ENCODE measurements at regions not wholly inside any gene's neighbourhood (a gene's known extent, or its start where the extent isn't known, plus 50 kb on each side); places are given as distances from the start of the nearest gene placed in this dataset.

- peak; percentile 96 for DNase-seq (ENCODE audit: low read depth in 2 of 2)
These were observed 128.1 kb upstream of the E2F8 start for GRCh38 chr11:19368726-19369375.

- peak; percentile 47 to 53 for DNase-seq (ENCODE audit: low read depth in 2 of 2)
These were observed 126.4 kb upstream of the E2F8 start for GRCh38 chr11:19366992-19367709.

GRCh38 chr11:19365743-19366410 is 125.1 kb upstream of the E2F8 start:
- no peak for DNase-seq (ENCODE audit: low read depth in 2 of 2)

- DNase-seq (ENCODE audit: low read depth in 2 of 2) = no peak
These were observed 118.7 kb upstream of the E2F8 start for GRCh38 chr11:19359221-19360000.

- DNase-seq (ENCODE audit: low read depth in 2 of 2) = no peak
These were observed 117.2 kb upstream of the E2F8 start for GRCh38 chr11:19357943-19358342.

GRCh38 chr11:19355601-19356000 is 114.9 kb upstream of the E2F8 start:
- DNase-seq (ENCODE audit: low read depth in 2 of 2) = no peak

GRCh38 chr11:19353287-19353850 is 112.6 kb upstream of the E2F8 start:
- DNase-seq (ENCODE audit: low read depth in 2 of 2) = no peak

- no peak for DNase-seq (ENCODE audit: low read depth in 2 of 2)
These were observed 112.0 kb upstream of the E2F8 start for GRCh38 chr11:19352771-19353160.

GRCh38 chr11:19352072-19352770 is 111.5 kb upstream of the E2F8 start:
- no peak for DNase-seq (ENCODE audit: low read depth in 2 of 2)

- no peak for DNase-seq (ENCODE audit: low read depth in 2 of 2)
These were observed 110.7 kb upstream of the E2F8 start for GRCh38 chr11:19351426-19351825.

- no peak for DNase-seq (ENCODE audit: low read depth in 2 of 2)
These were observed 109.4 kb upstream of the E2F8 start for GRCh38 chr11:19350160-19350559.

GRCh38 chr11:19349340-19350025 is 108.7 kb upstream of the E2F8 start:
- DNase-seq (ENCODE audit: low read depth in 2 of 2) = no peak

GRCh38 chr11:19347911-19348310 is 107.2 kb upstream of the E2F8 start:
- no peak for DNase-seq (ENCODE audit: low read depth in 2 of 2)

- no peak for DNase-seq (ENCODE audit: low read depth in 2 of 2)
These were observed 105.3 kb upstream of the E2F8 start for GRCh38 chr11:19345848-19346681.

- DNase-seq (ENCODE audit: low read depth in 2 of 2) = no peak
These were observed 104.7 kb upstream of the E2F8 start for GRCh38 chr11:19345519-19345847.

GRCh38 chr11:19344661-19345518 is 104.1 kb upstream of the E2F8 start:
- DNase-seq (ENCODE audit: low read depth in 2 of 2) = no peak

GRCh38 chr11:19342036-19342435 is 101.3 kb upstream of the E2F8 start:
- DNase-seq (ENCODE audit: low read depth in 2 of 2) = no peak

GRCh38 chr11:19338375-19338774 is 97.6 kb upstream of the E2F8 start:
- no peak for DNase-seq (ENCODE audit: low read depth in 2 of 2)

- DNase-seq (ENCODE audit: low read depth in 2 of 2) = no peak
These were observed 97.0 kb upstream of the E2F8 start for GRCh38 chr11:19337779-19338178.
